Cardiac muscle cell (in vitro differentiated cells and primary cell): ENCODE measurements at regions not wholly inside any gene's neighbourhood (a gene's known extent, or its start where the extent isn't known, plus 50 kb on each side); places are given as distances from the start of the nearest gene placed in this dataset.

ENCODE experiments used
- DNase-seq, 2 donors: peaks; one replicate each; pipeline versions ENCODE4 v3.0.0 to v3.0.0-alpha.2; 2010 to 2017; ENCODE audit warnings: low read depth in 1 of 2, low spot score in 1 of 2
- H3K27ac ChIP-seq: fragments of 200-600 bp; sonication (generic); 2 replicates; pipeline ENCODE4 v1.5.1; 2016
- H3K27me3 ChIP-seq: fragments of 200-600 bp; sonication (generic); 2 replicates; pipeline ENCODE4 v1.6.0; 2016; ENCODE audit warnings: control low read depth
- H3K36me3 ChIP-seq: fragments of 200-600 bp; sonication (generic); 2 replicates; pipeline ENCODE4 v1.5.1; 2016; ENCODE audit warnings: control low read depth
- H3K4me1 ChIP-seq: fragments of 200-600 bp; sonication (generic); 2 replicates; pipeline ENCODE4 v1.8.1; 2017; ENCODE audit warnings: low read depth, mild to moderate bottlenecking, mixed run types
- H3K4me3 ChIP-seq: fragments of 200-600 bp; sonication (generic); 2 replicates; pipeline ENCODE4 v1.5.1; 2016; ENCODE audit warnings: mild to moderate bottlenecking
- H3K9me3 ChIP-seq: fragments of 200-600 bp; sonication (generic); 2 replicates; pipeline ENCODE4 v1.5.1; 2017; ENCODE audit warnings: low read depth, mild to moderate bottlenecking, control low read depth
- TF ChIP-seq, protein P1 (sequence below): IDR thresholded peaks from 2 replicates; pipeline ENCODE4 v1.5.1; 2012; ENCODE audit warnings: low read depth, mild to moderate bottlenecking, low read length

GRCh38 chr2:183497861-183498260 lies 373.6 kb downstream of the NUP35 start:
- TF ChIP-seq, protein P1, sequence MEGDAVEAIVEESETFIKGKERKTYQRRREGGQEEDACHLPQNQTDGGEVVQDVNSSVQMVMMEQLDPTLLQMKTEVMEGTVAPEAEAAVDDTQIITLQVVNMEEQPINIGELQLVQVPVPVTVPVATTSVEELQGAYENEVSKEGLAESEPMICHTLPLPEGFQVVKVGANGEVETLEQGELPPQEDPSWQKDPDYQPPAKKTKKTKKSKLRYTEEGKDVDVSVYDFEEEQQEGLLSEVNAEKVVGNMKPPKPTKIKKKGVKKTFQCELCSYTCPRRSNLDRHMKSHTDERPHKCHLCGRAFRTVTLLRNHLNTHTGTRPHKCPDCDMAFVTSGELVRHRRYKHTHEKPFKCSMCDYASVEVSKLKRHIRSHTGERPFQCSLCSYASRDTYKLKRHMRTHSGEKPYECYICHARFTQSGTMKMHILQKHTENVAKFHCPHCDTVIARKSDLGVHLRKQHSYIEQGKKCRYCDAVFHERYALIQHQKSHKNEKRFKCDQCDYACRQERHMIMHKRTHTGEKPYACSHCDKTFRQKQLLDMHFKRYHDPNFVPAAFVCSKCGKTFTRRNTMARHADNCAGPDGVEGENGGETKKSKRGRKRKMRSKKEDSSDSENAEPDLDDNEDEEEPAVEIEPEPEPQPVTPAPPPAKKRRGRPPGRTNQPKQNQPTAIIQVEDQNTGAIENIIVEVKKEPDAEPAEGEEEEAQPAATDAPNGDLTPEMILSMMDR, result no peak
- Histone ChIP-seq H3K27me3 (no peaks in the 10 kb centered on the region), H3K27ac (no peak overlapping the region), H3K36me3 (no peaks in the 10 kb centered on the region), H3K9me3 (no peaks in the 10 kb centered on the region), H3K4me3 (no peak overlapping the region), H3K4me1 (no peaks in the 10 kb centered on the region)
- no peak for DNase-seq

DNA sequence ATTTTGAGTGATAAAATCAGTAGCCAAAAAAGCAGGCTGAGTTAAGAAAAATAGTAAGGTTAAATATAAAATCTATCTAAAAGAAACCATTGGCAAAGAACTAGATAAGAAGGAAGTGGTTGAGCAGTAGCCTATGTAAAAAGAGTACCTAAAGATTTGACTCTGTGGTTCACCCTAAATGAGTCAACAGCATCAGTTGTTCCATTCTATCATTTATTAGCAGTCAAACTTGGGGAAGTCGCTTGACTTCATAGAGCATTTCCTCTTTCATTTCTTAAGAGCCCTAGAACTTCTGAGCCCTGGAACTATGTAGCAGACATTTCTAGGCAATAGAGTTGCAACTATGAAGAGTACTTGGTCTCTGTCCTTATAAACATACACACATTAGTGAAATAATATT lies 381.7 kb downstream of the NUP35 start:
- TF ChIP-seq, protein P1, result no peak
- H3K4me1 ChIP-seq, result no peaks in the 10 kb centered on the region
- no peak overlapping the region for H3K4me3 ChIP-seq
- H3K27me3 ChIP-seq, result no peaks in the 10 kb centered on the region
- H3K36me3 ChIP-seq, result no peaks in the 10 kb centered on the region
- DNase-seq, result no peak
- no peak overlapping the region for H3K27ac ChIP-seq
- H3K9me3 ChIP-seq, result no peaks in the 10 kb centered on the region

DNA sequence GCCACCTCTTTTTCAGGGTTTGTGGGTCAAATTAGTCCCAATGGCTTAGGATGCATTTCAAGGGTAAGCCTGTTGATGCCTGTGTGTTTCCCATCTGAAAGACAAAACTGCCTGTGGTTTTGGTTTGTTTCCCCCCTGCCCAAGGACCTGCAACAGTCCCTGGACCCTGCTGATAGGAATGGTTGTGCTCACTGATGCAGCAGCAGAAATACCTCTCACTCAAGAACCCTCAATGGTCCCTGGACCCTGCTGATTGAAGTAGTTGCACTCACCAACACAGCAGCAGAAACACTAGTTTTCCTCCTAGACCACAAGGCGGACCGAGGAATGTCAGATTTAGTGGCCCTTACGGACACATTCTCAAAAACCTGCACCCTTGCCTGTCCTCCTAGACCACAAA lies 386.9 kb downstream of the NUP35 start:
- H3K4me3 ChIP-seq, result no peak overlapping the region
- H3K9me3 ChIP-seq, result no peaks in the 10 kb centered on the region
- no peak for DNase-seq
- H3K27me3 ChIP-seq, result no peaks in the 10 kb centered on the region
- H3K36me3 ChIP-seq, result no peaks in the 10 kb centered on the region
- H3K4me1 ChIP-seq, result no peaks in the 10 kb centered on the region
- H3K27ac ChIP-seq, result no peak overlapping the region
- TF ChIP-seq, protein P1, result no peak

DNA sequence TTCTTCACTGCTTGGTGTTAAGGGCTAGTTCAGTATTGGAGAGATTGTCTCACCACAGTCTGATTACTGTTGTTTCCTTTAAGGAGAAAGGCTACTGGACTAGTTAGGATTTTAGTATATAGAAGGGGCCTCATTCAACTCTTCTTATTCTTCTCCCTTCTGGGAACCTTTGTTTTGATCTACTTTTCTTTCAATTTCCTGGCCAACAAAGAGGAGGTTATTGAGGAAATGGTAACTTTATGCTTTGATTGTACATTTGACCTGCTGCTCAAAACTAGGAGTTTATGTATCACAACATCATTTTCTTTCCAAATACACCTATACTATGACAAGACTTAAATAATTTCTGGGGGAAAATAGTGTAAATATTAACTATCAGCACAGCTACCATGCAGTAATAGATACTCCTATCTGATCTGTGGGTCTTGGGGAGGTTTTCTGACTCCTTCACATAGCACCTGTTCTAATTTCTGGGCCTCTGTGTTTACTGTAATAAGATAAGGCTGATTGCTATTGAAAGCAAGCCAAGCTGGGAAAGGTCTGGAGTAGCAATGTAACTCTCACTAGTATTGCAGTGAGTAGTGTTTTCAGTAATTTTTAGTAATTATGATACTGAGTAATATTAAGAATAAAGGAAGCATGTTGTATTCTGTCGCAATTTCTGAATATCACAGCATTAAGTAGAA lies 395.3 kb downstream of the NUP35 start:
- Histone ChIP-seq H3K9me3 (no peaks in the 10 kb centered on the region), H3K27me3 (no peaks in the 10 kb centered on the region), H3K36me3 (no peaks in the 10 kb centered on the region), H3K27ac (no peak overlapping the region), H3K4me3 (no peak overlapping the region), H3K4me1 (peaks cover 11% of the 10 kb centered on the region)
- DNase-seq, result no peak
- TF ChIP-seq, protein P1, result no peak

DNA sequence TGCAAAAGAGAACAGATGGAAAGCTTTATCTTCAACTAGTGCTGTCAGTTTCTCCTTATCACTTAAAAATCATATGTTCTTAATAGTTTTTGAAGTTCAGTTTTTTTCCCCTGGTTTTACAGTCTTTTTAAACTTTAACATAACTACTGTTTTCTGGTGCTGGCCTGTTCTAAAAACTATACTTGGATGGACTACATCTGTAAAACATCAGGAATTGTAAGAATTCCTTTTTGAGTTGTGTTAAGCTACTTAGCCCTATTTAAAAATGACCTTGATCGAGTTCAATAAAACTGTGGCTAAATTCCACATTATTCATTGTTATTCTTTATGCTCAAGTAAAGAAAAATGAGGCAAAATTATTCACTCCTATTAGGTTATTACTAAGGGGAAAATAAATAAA lies 397.7 kb downstream of the NUP35 start:
- H3K4me1 ChIP-seq, result peaks cover 11% of the 10 kb centered on the region
- no peak overlapping the region for H3K4me3 ChIP-seq
- no peak for DNase-seq
- H3K36me3 ChIP-seq, result no peaks in the 10 kb centered on the region
- no peaks in the 10 kb centered on the region for H3K27me3 ChIP-seq
- TF ChIP-seq, protein P1, result no peak
- no peaks in the 10 kb centered on the region for H3K9me3 ChIP-seq
- H3K27ac ChIP-seq, result no peak overlapping the region
